HG03439 (cell line): ENCODE measurements at regions not wholly inside any gene's neighbourhood (a gene's known extent, or its start where the extent isn't known, plus 50 kb on each side); places are given as distances from the start of the nearest gene placed in this dataset.

Source experiments
- ATAC-seq: cut with Tn5 transposase; IDR thresholded peaks from one replicate; pipeline ENCODE4 v1.9.1; 2021; ENCODE audit warnings: mild to moderate bottlenecking, moderate library complexity; ENCODE audit not compliant: unreplicated experiment

GRCh38 chr12:76706101-76706500 is 57.8 kb upstream of the ZDHHC17 start:
- no peak for ATAC-seq

- no peak for ATAC-seq
These were observed 57.2 kb upstream of the ZDHHC17 start for GRCh38 chr12:76706761-76707160.

- ATAC-seq = no peak
These were observed 56.1 kb upstream of the ZDHHC17 start for GRCh38 chr12:76707772-76708171.

- no peak for ATAC-seq
These were observed 55.6 kb upstream of the ZDHHC17 start for GRCh38 chr12:76708296-76708695.

- no peak for ATAC-seq
These were observed 52.7 kb upstream of the ZDHHC17 start for GRCh38 chr12:76711241-76711640.

- ATAC-seq = no peak
These were observed 50.8 kb upstream of the ZDHHC17 start for GRCh38 chr12:76713130-76713529.

- no peak for ATAC-seq
These were observed 49.9 kb upstream of the ZDHHC17 start for GRCh38 chr12:76713986-76714385.
